NK-92 (cell line): ENCODE measurements at regions not wholly inside any gene's neighbourhood (a gene's known extent, or its start where the extent isn't known, plus 50 kb on each side); places are given as distances from the start of the nearest gene placed in this dataset.
"Not testable (repeated sequence)": the region's sequence is repeated elsewhere in the genome, so short reads cannot be mapped to it uniquely, and the experiment has no call there.

Experiments used
- DNase-seq: peaks from one replicate; lab custom pipeline; 2025; ENCODE audit not compliant: unreplicated experiment; lab: John Stamatoyannopoulos, UW

GRCh38 chr2:12605366-12605765, 111.4 kb upstream of the TRIB2 start:
- DNase-seq: no peak

DNA sequence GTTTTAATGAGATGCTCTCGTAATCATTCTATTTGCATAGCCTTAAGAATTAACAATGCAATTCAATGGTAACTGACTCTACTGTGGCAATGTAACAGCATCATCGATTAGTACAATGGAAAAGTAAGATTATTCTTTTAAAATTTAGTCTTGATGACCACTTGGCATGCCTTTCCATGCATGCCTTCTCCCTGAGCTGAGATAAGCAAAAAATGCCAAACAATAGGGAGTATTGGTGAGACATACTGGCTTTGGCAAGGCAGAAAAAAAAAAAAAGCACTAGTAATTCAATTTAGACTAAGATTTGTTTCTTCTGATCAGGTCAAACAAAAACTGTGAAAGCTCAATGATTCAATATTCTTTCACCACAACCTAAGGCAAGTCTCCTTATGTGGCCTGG, 110.8 kb upstream of the TRIB2 start:
- DNase-seq: no peak

GRCh38 chr2:12606472-12607000, 110.2 kb upstream of the TRIB2 start:
- DNase-seq: no peak

DNA sequence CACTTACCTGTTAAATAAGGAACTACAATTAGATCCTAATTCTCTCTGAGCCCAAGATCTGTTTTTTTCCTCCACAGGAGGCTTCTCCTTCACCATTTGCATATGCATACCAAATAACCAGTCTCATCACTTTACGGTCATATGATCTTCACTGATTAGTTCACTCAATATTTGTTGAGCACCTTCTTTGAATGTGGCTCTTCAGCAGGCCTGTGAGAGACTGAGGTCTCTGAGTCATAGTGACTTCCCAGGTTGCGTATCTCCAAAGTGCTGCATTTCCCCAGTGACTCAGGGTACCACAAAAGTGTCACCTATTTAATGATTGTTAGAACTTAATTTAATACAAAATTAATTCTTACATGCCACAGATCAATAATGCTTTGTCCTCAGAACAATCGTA, 108.8 kb upstream of the TRIB2 start:
- DNase-seq: no peak

DNA sequence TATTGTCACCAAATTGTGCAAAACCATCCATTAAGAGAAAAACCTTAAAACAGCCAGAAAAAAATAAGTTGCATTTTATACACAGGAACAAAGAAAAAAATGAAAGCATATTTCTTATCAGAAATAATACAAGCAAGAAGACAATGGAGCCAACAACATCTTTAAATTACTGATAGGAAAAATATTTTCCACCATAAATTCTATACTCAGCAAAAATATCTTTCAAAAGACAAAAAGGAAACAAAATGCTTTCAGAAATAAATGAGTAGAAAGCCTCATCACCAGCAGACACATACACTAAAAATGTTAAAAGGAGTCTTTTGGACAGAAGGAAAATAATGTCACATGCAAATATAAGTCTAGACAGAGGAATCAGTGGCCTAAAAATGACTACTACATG, 106.4 kb upstream of the TRIB2 start:
- DNase-seq: no peak

GRCh38 chr2:12612168-12612567, 104.6 kb upstream of the TRIB2 start:
- DNase-seq: no peak

GRCh38 chr2:12612671-12613070, 104.1 kb upstream of the TRIB2 start:
- DNase-seq: no peak

DNA sequence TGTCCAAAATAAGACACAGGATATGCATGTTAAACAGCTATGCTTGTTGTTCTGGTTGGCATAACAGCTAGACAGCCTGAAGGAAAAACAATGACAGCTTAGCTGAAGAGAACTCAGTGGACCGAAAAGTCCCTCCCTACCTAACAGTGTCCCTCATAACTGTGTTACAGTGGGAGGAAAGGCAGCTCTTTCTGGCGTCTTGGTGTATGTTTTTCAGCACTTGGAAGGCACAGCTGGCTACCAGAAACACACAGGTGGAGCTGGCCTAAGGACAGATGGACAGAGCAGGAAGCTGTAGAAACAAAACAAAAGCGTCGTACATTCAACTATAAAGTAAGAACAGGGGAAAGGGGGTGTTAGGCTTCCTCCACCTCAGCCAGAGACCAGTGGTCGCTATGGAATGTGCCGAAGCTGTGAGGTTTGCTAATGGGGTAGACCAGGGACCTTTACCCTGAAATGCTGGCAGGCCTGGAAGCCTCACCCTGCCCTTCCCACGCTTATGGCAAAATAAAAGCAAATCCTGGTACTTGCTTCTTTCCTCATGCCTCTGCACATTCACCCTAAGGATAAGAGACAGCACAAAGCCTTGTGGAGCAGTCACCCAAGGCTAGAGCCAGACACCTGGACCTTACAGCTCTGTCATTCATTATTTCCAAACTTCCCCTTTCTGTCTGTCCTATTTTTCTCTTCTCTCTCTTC, 103.5 kb upstream of the TRIB2 start:
- no peak for DNase-seq

GRCh38 chr2:12615509-12615908, 101.2 kb upstream of the TRIB2 start:
- no peak for DNase-seq

GRCh38 chr2:12616456-12617156, 100.1 kb upstream of the TRIB2 start:
- DNase-seq: no peak

GRCh38 chr2:12617366-12617765, 99.4 kb upstream of the TRIB2 start:
- no peak for DNase-seq

- no peak for DNase-seq
These were observed 98.9 kb upstream of the TRIB2 start for GRCh38 chr2:12617853-12618252.

- no peak for DNase-seq
These were observed 98.2 kb upstream of the TRIB2 start for GRCh38 chr2:12618576-12618975.

DNA sequence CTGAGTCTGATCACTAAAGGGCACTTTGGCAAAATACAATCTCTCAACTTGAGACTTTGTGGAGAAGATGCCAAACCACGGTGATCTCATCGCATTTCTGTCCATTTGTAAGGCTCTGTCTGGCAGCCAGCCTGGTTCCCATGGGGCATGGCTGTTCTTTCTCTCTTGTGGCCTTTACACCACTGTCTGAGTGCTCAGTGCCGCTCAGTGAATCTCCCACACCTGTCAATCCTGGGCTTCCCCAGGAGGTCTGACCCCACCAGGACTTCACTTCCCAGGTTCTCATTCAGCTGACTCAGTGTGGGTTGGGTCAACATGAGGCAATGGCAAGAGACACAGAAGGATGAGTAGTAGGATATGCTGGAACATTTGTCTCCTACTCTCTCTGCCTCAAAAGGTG, 96.8 kb upstream of the TRIB2 start:
- DNase-seq: no peak

DNA sequence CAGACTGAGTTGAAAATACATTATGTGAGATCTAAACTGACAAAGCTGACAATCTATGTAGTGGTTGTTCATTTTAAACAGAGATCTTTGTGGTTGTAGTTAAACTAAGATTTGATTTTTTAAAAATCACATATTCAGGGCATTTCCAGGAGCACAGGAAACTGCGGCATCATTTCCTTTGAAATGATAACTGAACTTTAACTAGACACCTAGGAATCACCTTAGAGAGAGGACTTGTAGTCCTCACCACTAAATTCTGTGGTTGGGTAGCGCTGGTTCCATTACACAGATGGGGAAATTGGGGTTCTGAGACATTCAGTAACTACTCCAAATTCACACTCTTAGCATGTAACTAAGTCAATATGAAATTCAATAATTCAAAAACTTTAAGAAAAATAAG, 96.0 kb upstream of the TRIB2 start:
- DNase-seq: no peak

GRCh38 chr2:12623051-12623450, 93.7 kb upstream of the TRIB2 start:
- no peak for DNase-seq

DNA sequence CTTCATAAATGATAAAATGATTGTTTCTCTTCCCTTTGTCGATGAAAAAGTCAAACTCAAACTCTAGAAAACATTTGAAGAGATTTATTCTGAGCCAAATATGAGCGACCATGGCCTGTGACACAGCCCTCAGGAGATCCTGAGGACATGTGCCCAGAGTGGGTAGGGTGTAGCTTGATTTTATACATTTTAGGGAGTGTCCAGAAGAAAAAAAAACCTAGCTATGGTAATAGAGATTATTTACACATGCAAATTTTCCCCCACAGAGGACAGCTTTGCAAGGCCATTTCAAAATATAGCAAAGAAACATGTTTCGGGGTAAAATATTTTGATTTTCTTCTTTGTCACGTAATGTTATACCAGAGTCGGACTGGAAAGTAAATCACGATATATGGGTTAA, 92.4 kb upstream of the TRIB2 start:
- DNase-seq: no peak

DNA sequence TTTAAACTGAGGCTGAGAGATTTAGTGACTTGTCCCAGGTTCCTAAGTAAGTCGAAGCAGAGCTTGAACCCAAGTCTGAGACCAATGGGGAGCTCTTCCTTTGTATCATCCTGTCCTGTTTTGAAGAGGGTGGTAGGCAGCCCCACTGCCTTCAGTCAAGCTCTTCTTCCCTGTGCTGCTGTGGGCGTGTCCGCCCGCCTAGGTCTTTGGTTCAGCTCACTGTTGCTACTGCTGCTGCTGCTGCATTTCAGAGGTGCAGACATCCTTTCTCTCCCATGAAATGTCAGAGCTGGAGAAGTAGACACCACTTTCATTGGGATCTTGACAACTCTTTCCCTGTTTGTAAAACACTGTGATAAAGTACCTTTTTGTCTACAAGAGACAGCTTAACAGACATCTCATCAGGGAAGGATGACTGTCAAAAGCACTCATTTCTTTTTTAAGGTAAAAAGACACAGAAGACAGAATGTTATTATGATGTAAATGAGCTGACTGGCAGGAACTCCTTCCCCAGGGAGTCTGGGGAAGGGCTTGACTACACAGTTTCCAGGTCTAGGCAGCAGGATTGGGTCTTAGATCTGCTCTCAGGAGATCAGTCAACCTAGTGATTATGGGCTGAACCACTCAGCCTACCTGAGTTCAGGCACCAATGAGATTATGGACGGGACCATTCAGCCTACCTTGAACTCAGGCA, 91.7 kb upstream of the TRIB2 start:
- no peak for DNase-seq

GRCh38 chr2:12628541-12628940, 88.2 kb upstream of the TRIB2 start:
- not testable (repeated sequence) for DNase-seq

GRCh38 chr2:12636837-12637581, 79.7 kb upstream of the TRIB2 start:
- DNase-seq: no peak

DNA sequence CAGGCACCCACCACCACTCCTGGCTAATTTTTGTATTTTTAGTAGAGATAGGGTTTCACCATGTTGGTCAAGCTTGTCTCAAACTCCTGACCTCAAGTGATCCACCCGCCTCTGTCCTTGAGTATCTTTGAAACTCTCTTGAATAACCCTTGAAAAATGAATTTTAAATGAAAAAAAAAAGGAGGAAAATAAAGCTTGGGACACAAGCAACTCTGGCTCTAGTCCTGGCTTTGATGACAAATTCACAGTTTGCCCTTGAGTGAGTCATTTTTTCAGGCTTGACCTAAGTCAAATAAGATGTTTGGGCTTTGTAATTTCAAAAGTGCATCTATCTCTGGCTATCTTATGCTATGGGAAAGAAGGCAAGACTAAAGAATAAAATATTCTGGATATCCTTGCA, 79.0 kb upstream of the TRIB2 start:
- DNase-seq: no peak
